Stomach (tissue), 4 donors: ENCODE measurements at regions not wholly inside any gene's neighbourhood (a gene's known extent, or its start where the extent isn't known, plus 50 kb on each side); places are given as distances from the start of the nearest gene placed in this dataset.

Experiments
- CTCF ChIP-seq, 7 experiments: fragments of 450-650 bp in 4 of 7; fragments of 200-600 bp in 3 of 7; sonication (generic) in 3 of 7; IDR thresholded peaks; one replicate each; pipeline ENCODE4 v1.5.1; 2016 to 2019; ENCODE audit warnings: antibody characterized with exemption in 7 of 7, control low read depth in 2 of 7, mild to moderate bottlenecking in 1 of 7
- POLR2AphosphoS5 ChIP-seq, 3 donors: sonication (generic); formaldehyde crosslinking; IDR thresholded peaks; one replicate each; pipeline ENCODE4 v1.6.1; 2016; ENCODE audit warnings: antibody characterized with exemption in 3 of 3

GRCh38 chr7:70953796-70954195 is 178.1 kb upstream of the GALNT17 start:
- no peak for TF ChIP-seq CTCF (IDR thresholded peaks at IDR 0.05)
- TF ChIP-seq POLR2AphosphoS5 (IDR thresholded peaks at IDR 0.05) = no peak
